HepG2 (cell line): ENCODE measurements at regions not wholly inside any gene's neighbourhood (a gene's known extent, or its start where the extent isn't known, plus 50 kb on each side); places are given as distances from the start of the nearest gene placed in this dataset.

Source experiments
- ATAC-seq: fragments of 200-7000 bp; cut with Tn5 transposase; 3 replicates; pipeline ENCODE4 v1.9.1; 2020; ENCODE audit warnings: mild to moderate bottlenecking, moderate library complexity
- BruUV-seq: library from RNA; stranded (reverse); fragments of 400-500 nt; replicated peaks from 2 replicates; lab custom pipeline; 2021; lab: Mats Ljungman, UMichigan
- CTCF ChIA-PET: fragments of 300-600 bp; formaldehyde crosslinking; extraction: SDS; loops from one replicate; lab custom pipeline; 2021; ENCODE audit warnings: low total read pairs, inconsistent platforms, low intra/inter-chr PET ratio; lab: Yijun Ruan, JAX
- POLR2A ChIA-PET: fragments of 350-600 bp; sonication (Branson Sonifier 250); formaldehyde crosslinking; loops from one replicate; lab custom pipeline; 2020; ENCODE audit warnings: antibody characterized with exemption, inconsistent platforms; lab: Yijun Ruan, JAX
- DNase-seq: peaks from one replicate; pipeline ENCODE4 v3.0.0-alpha.2; 2015; ENCODE audit warnings: low spot score
- FAIRE-seq: peaks from 3 replicates; lab custom pipeline; 2011; peaks lifted over from hg19 to GRCh38; lab: Jason Lieb, UNC
- H2AFZ ChIP-seq: one replicate; pipeline ENCODE4 v1.6.1; 2011; ENCODE audit warnings: low read length, inconsistent platforms
- H3K27ac ChIP-seq: fragments of 300-600 bp; 3 replicates; pipeline ENCODE4 v1.8.0; 2011; ENCODE audit warnings: mixed run types, mild to moderate bottlenecking, mixed read lengths, low read length, inconsistent platforms; ENCODE audit not compliant: insufficient read depth; ENCODE audit errors: extremely low read length
- H3K27me3 ChIP-seq, 2 experiments: fragments of 200-600 bp in 1 of 2; 2 replicates in 1 of 2; 3 replicates in 1 of 2; pipeline versions ENCODE4 v1.6.0 to v1.8.0; 2011; ENCODE audit warnings: low read length in 2 of 2, mild to moderate bottlenecking in 2 of 2, moderate library complexity in 2 of 2, inconsistent platforms in 1 of 2; ENCODE audit not compliant: insufficient read depth in 2 of 2, control insufficient read depth in 1 of 2
- H3K36me3 ChIP-seq, 2 experiments: fragments of 200-600 bp in 1 of 2; replicated peaks in 1 of 2; 2 replicates in 1 of 2; 3 replicates in 1 of 2; pipeline versions ENCODE4 v1.5.1 to v1.8.0; 2011; ENCODE audit warnings: low read length in 2 of 2, inconsistent platforms in 1 of 2; ENCODE audit not compliant: insufficient read depth in 2 of 2, control insufficient read depth in 1 of 2
- H3K4me1 ChIP-seq: 2 replicates; pipeline ENCODE4 v1.5.1; 2012; ENCODE audit warnings: low read length, inconsistent platforms; ENCODE audit not compliant: insufficient read depth
- H3K4me2 ChIP-seq: 2 replicates; pipeline ENCODE4 v1.6.0; 2011; ENCODE audit warnings: low read depth, low read length, inconsistent platforms
- H3K4me3 ChIP-seq, 3 experiments: fragments of 200-600 bp in 1 of 3; sonication (generic), shearing (Covaris generic) in 1 of 3; replicated peaks in 1 of 3; 2 replicates each; pipeline ENCODE4 v1.5.1; 2011 to 2016; ENCODE audit warnings: low read length in 3 of 3, inconsistent platforms in 2 of 3, low read depth in 2 of 3, mild to moderate bottlenecking in 2 of 3, control low read depth in 1 of 3, mixed read lengths in 1 of 3; ENCODE audit not compliant: insufficient read depth in 1 of 3
- H3K79me2 ChIP-seq: one replicate; pipeline ENCODE4 v1.6.1; 2011; ENCODE audit warnings: low read length, inconsistent platforms; ENCODE audit not compliant: insufficient read depth
- H3K9ac ChIP-seq: 2 replicates; pipeline ENCODE4 v1.6.0; 2011; ENCODE audit warnings: mild to moderate bottlenecking, low read depth, low read length, inconsistent platforms; ENCODE audit not compliant: insufficient read depth
- H3K9me3 ChIP-seq: 2 replicates; pipeline ENCODE4 v1.5.1; 2012; ENCODE audit warnings: mild to moderate bottlenecking, low read length
- H4K20me1 ChIP-seq: 2 replicates; pipeline ENCODE4 v1.6.0; 2011; ENCODE audit warnings: inconsistent platforms, mild to moderate bottlenecking, low read length, moderate library complexity; ENCODE audit not compliant: insufficient read depth
- AGO1 ChIP-seq: fragments of 200-400 bp; formaldehyde crosslinking; IDR thresholded peaks from 2 replicates; pipeline ENCODE4 v1.6.1; 2017; ENCODE audit warnings: mild to moderate bottlenecking, low read depth, low read length, moderate library complexity; ENCODE audit not compliant: poor library complexity, severe bottlenecking
- ATF7 ChIP-seq, 2 experiments: fragments of 450-650 bp in 1 of 2; sonication (generic) in 1 of 2; formaldehyde crosslinking in 1 of 2; IDR thresholded peaks; 2 replicates each; pipeline versions ENCODE4 v1.4.0 to v1.6.1; 2016 to 2020; ENCODE audit warnings: antibody characterized with exemption in 1 of 2, mild to moderate bottlenecking in 1 of 2, missing genetic modification reagents in 1 of 2
- CEBPB ChIP-seq: IDR thresholded peaks from 2 replicates; pipeline ENCODE4 v1.6.1; 2011; ENCODE audit warnings: low read depth, low read length, improper control_type of control experiment, borderline replicate concordance
- CHD4 ChIP-seq: fragments of 200-600 bp; sonication (generic); IDR thresholded peaks from 2 replicates; pipeline ENCODE4 v1.7.0; 2017; ENCODE audit warnings: mild to moderate bottlenecking, low read length, borderline replicate concordance
- DNMT3B ChIP-seq: conservative IDR thresholded peaks from 2 replicates; pipeline ENCODE4 v1.6.1; 2016; ENCODE audit warnings: missing biosample characterization, control low read depth
- FUBP1 ChIP-seq: sonication (generic); formaldehyde crosslinking; IDR thresholded peaks from 2 replicates; pipeline ENCODE4 v1.5.1; 2020; ENCODE audit warnings: missing genetic modification reagents, mild to moderate bottlenecking, borderline replicate concordance
- HNF1B ChIP-seq: sonication (generic); formaldehyde crosslinking; IDR thresholded peaks from 2 replicates; pipeline ENCODE4 v1.5.1; 2020; ENCODE audit warnings: mild to moderate bottlenecking, moderate library complexity, missing genetic modification reagents
- HNRNPUL1 ChIP-seq: fragments of 200-400 bp; formaldehyde crosslinking; IDR thresholded peaks from 2 replicates; pipeline ENCODE4 v1.6.1; 2017; ENCODE audit warnings: low read depth, mild to moderate bottlenecking, low read length, moderate library complexity
- PITX1 ChIP-seq: sonication (generic); formaldehyde crosslinking; IDR thresholded peaks from 2 replicates; pipeline ENCODE4 v1.5.1; 2020; ENCODE audit warnings: mild to moderate bottlenecking, missing genetic modification reagents
- RNF219 ChIP-seq: sonication (generic); formaldehyde crosslinking; IDR thresholded peaks from 2 replicates; pipeline ENCODE4 v1.5.0; 2020; ENCODE audit warnings: mild to moderate bottlenecking, missing genetic modification reagents
- ZNF660 ChIP-seq: sonication (generic); formaldehyde crosslinking; IDR thresholded peaks from 2 replicates; pipeline ENCODE4 v1.5.1; 2020; ENCODE audit warnings: mild to moderate bottlenecking, low read depth, missing genetic modification reagents, borderline replicate concordance
- ZSCAN22 ChIP-seq: sonication (generic); formaldehyde crosslinking; IDR thresholded peaks from 2 replicates; pipeline ENCODE4 v1.4.0; 2020; ENCODE audit warnings: mild to moderate bottlenecking, missing genetic modification reagents
- WGBS: methylation state at CpG from one replicate; pipeline ENCODE4 v1.1.6; 2017; ENCODE audit warnings: low lambda C conversion rate; 5-methylcytosine and 5-hydroxymethylcytosine counted together
- in situ Hi-C: cut with HindIII; loops from 2 replicates; pipeline ENCODE4 v1.10.0; 2017; ENCODE audit warnings: low pct_unique_long_range_greater_than_20kb; ENCODE audit not compliant: extremely low pct_ligation_motif_present
- intact Hi-C: fragments of 100-400 bp; cut with micrococcal nuclease; formaldehyde crosslinking; loops from one replicate; pipeline ENCODE4 v1.10.0; 2022; ENCODE audit not compliant: unreplicated experiment

GRCh38 chr5:63043792-63044191, 465.2 kb downstream of the LRRC70 start:
- DNase-seq (no peak), FAIRE-seq (no peak), ATAC-seq (no peak)
- 6% methylated on average over 2 of the region's 2 CpGs for WGBS
- peaks cover 6% of the 10 kb centered on the region; the same call in 1 of the 2 replicates for H3K9me3 ChIP-seq
- intact Hi-C loops: no loop called here
- no peaks in the 10 kb centered on the region for H3K4me1 ChIP-seq
- H4K20me1 ChIP-seq: no peaks in the 10 kb centered on the region
- H3K4me2 ChIP-seq: no peak overlapping the region
- POLR2A ChIA-PET: no interaction called here
- CTCF ChIA-PET: no interaction called here
- H3K4me3 ChIP-seq: no peak overlapping the region
- BruUV-seq: no TSS peak
- H3K79me2 ChIP-seq: no peaks in the 10 kb centered on the region
- in situ Hi-C loops: no loop called here
- H3K27ac ChIP-seq: no peak overlapping the region
- H3K9ac ChIP-seq: no peak overlapping the region
- no peak overlapping the region for H2AFZ ChIP-seq
- H3K36me3 ChIP-seq: no peaks in the 10 kb centered on the region
- no peak for TF ChIP-seq PITX1 (CRISPR knock-in tag)
- peak; percentile 27; the same call in 1 of the 2 replicates for TF ChIP-seq ATF7 (IDR thresholded peaks at IDR 0.05)
- no peak for TF ChIP-seq ATF7 (CRISPR knock-in tag; IDR thresholded peaks at IDR 0.05)
- 0 out of 2 replicates have a peak, but pooled peaks have one; percentile 1 for TF ChIP-seq CEBPB
- no peaks in the 10 kb centered on the region for H3K27me3 ChIP-seq

GRCh38 chr5:63032343-63032742, 453.7 kb downstream of the LRRC70 start:
- no peak overlapping the region for H3K27ac ChIP-seq
- no peaks in the 10 kb centered on the region for H3K27me3 ChIP-seq
- peaks cover 85% of the 10 kb centered on the region for H3K9me3 ChIP-seq
- no peak for TF ChIP-seq ZSCAN22 (CRISPR knock-in tag)
- TF ChIP-seq RNF219 (CRISPR knock-in tag): no peak
- no peak for TF ChIP-seq ZNF660 (CRISPR knock-in tag)
- no peak for TF ChIP-seq HNF1B (CRISPR knock-in tag)
- TF ChIP-seq DNMT3B (CRISPR knock-in tag): no peak
- TF ChIP-seq CHD4: no peak
- TF ChIP-seq HNRNPUL1: no peak
- TF ChIP-seq AGO1: no peak
- TF ChIP-seq FUBP1 (CRISPR knock-in tag): no peak
- TF ChIP-seq, all 625 proteins: peak for 0
- Histone ChIP-seq H3K36me3 (no peaks in the 10 kb centered on the region), H2AFZ (no peak overlapping the region), H3K9ac (no peak overlapping the region), H3K4me2 (no peak overlapping the region), H4K20me1 (no peaks in the 10 kb centered on the region), H3K4me3 (no peak overlapping the region), H3K4me1 (no peaks in the 10 kb centered on the region), H3K79me2 (no peaks in the 10 kb centered on the region)
- no peak for ATAC-seq
- no CpG with 5 or more reads among the region's 2 CpGs for WGBS
- in situ Hi-C loops: no loop called here
- no peak for FAIRE-seq
- no TSS peak for BruUV-seq
- POLR2A ChIA-PET: no interaction called here
- CTCF ChIA-PET: no interaction called here
- no peak for DNase-seq
- intact Hi-C loops: no loop called here
